ENCODE measurements at regions not wholly inside any gene's neighbourhood (a gene's known extent, or its start where the extent isn't known, plus 50 kb on each side); places are given as distances from the start of the nearest gene placed in this dataset.

DNA sequence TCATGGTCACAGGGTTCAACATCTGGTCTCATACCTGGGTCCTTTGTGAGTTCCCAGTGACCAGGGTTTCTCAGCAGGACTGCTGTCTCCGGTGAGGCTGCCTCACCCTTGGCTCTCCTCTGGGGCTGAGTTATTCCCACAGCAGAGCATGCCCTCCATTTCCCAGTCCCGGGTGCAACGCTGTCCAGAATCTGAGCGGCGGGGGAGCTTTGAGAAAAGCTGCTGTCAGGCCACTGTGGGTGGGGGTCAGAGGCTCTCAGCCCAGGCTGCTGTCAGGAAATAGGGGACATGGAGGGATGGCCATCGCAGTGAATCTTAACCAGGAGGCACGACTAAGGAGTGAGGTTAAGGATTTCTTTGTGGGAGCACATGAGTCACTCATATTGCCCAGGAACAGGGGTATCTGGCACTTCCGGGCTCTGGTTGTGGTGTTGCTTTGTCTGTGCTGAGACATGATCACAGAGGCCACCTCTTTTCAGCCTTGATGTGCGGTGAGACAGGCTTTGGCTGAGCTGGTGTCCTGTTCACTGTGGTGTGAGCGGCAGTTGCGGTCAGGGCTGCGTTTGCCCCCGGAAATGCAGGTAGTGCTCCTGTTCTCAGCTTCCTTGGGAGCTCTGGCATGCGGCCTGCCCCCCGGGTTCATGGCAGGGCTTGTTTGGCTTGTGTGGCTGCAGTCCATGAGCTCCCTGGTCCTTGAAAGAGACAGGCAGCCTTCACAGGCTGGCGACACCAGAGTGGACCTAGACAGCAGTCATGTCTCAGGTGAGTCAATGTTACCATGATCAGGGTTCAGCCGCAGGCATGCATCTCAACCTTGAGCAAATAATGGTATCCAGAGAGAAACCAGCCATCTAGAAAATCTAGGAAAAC lies 310.7 kb upstream of the MYT1L start:
- H3K27ac ChIP-seq = no peak overlapping the region
- DNase-seq (peak in 1 of 2 donors; percentile 33), ATAC-seq (ENCODE audit: low FRiP score in 2 of 2) (no peak)
- no peaks in the 10 kb centered on the region for H3K9me3 ChIP-seq
- TF ChIP-seq, protein P1, sequence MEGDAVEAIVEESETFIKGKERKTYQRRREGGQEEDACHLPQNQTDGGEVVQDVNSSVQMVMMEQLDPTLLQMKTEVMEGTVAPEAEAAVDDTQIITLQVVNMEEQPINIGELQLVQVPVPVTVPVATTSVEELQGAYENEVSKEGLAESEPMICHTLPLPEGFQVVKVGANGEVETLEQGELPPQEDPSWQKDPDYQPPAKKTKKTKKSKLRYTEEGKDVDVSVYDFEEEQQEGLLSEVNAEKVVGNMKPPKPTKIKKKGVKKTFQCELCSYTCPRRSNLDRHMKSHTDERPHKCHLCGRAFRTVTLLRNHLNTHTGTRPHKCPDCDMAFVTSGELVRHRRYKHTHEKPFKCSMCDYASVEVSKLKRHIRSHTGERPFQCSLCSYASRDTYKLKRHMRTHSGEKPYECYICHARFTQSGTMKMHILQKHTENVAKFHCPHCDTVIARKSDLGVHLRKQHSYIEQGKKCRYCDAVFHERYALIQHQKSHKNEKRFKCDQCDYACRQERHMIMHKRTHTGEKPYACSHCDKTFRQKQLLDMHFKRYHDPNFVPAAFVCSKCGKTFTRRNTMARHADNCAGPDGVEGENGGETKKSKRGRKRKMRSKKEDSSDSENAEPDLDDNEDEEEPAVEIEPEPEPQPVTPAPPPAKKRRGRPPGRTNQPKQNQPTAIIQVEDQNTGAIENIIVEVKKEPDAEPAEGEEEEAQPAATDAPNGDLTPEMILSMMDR (IDR thresholded peaks at IDR 0.05) = no peak
- no peak for TF ChIP-seq POLR2A (IDR thresholded peaks at IDR 0.05)
- TF ChIP-seq EP300 (IDR thresholded peaks at IDR 0.05) = no peak
- TF ChIP-seq POLR2AphosphoS5 (IDR thresholded peaks at IDR 0.05) = no peak
- WGBS, 2 donors = 79 to 80% methylated on average over 8 to 17 of the region's 17 CpGs
- no peak overlapping the region for H3K4me3 ChIP-seq
- H3K36me3 ChIP-seq = no peaks in the 10 kb centered on the region
- H3K27me3 ChIP-seq = no peaks in the 10 kb centered on the region
- peaks cover 0 to 5% (median 2%) of the 10 kb centered on the region in 4 donors for H3K4me1 ChIP-seq

DNA sequence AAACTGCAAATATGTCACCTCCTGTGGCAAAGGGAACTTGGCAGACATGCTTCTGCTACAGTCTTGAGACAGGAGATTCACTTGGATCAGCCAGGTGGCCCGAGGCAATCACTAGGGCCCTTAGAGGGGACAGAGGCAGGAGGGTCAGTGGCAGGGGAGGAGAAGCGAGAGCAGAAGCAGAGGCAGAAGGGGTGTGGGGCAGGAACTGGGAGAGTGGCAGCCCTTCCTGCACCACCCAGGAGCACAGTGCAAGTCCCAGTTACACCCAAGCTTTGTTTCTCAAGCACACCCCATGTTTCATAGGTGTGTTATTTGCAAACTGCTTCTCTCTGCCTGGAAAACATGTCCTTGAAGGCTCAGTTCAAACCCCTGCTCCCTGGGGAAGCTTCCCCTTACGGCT lies 309.7 kb upstream of the MYT1L start:
- Histone ChIP-seq H3K27ac (no peak overlapping the region), H3K4me1 (peaks cover 0 to 5% (median 2%) of the 10 kb centered on the region in 4 donors), H3K4me3 (no peak overlapping the region), H3K9me3 (no peaks in the 10 kb centered on the region), H3K27me3 (no peaks in the 10 kb centered on the region), H3K36me3 (no peaks in the 10 kb centered on the region)
- ATAC-seq (ENCODE audit: low FRiP score in 2 of 2) = no peak
- TF ChIP-seq, protein P1 (IDR thresholded peaks at IDR 0.05) = no peak
- no peak for TF ChIP-seq EP300 (IDR thresholded peaks at IDR 0.05)
- TF ChIP-seq POLR2A (IDR thresholded peaks at IDR 0.05) = no peak
- no peak for TF ChIP-seq POLR2AphosphoS5 (IDR thresholded peaks at IDR 0.05)
- WGBS, 2 donors = 54 to 62% methylated on average over 3 of the region's 3 CpGs
- DNase-seq = no peak

DNA sequence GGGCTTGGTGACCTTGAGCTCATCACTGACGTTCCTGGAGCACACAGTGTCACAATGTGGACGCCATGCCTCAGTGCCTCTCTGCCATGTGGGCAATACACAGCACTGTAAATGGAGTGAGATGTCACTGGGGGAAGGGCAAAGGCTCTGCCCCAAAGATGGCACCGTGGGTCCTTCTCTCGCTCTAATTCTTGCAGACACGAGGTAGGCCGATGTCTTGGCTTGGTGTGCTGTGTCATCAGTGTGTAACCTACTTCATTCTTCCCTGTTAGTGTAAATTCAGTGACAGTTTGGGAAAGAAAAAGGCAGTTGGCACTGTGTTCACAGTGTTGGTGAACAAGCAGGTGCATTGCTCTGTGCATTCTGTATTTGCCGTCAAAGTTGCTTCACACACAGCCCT lies 309.3 kb upstream of the MYT1L start:
- ATAC-seq (ENCODE audit: low FRiP score in 2 of 2) = no peak
- no peak overlapping the region for H3K27ac ChIP-seq
- no peak for DNase-seq
- H3K36me3 ChIP-seq = no peaks in the 10 kb centered on the region
- no peaks in the 10 kb centered on the region for H3K9me3 ChIP-seq
- H3K4me1 ChIP-seq = peaks cover 0 to 5% (median 2%) of the 10 kb centered on the region in 4 donors
- WGBS, 2 donors = 87 to 93% methylated on average over 7 of the region's 7 CpGs
- no peak overlapping the region for H3K4me3 ChIP-seq
- no peaks in the 10 kb centered on the region for H3K27me3 ChIP-seq
- no peak for TF ChIP-seq POLR2A (IDR thresholded peaks at IDR 0.05)
- TF ChIP-seq, protein P1 (IDR thresholded peaks at IDR 0.05) = no peak
- no peak for TF ChIP-seq EP300 (IDR thresholded peaks at IDR 0.05)
- no peak for TF ChIP-seq POLR2AphosphoS5 (IDR thresholded peaks at IDR 0.05)

DNA sequence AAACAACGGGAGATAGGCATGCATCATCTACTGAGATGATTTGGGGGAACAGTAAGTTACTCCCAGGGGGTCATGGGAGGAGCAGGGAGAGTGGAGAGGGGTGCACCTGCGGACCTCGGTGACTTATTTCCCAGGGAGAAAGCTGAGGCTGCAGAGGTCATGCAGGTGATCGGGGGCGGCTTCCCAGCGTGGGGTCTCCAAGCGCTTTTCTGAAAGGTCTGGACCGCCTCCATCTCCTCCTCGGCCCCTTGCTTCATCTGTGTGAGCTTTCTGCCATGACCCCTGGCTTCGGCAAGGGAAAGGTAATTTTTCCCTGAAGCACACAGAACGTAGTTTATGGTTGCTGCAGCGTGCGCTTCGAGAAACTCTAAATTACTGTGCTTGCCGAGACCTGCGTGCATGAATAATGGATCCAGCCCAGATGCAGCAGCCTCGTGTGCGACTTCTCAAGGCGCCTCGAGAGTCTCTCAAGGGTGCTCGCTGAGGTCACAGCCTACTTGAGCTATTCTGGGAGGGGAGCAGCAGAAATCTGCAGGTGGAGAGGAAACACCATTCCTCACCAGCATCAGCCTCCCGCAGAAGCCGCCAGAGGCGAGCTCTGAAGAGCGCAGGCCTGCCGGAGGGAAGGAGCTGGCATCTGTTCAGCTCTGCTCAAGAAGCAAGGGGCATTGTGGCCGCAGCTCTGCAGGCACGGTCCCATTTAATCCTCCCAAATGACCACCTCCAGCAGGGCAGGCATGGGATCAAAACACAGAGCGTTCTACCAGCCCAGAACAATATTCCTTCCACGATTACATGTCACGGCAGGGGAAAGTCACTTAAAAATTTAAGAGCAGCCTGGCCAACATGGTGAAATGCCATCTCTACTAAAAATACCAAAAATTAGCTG lies 308.4 kb upstream of the MYT1L start:
- DNase-seq (peak; percentile 42 to 70), ATAC-seq (ENCODE audit: low FRiP score in 2 of 2) (peak in 1 of 2 donors; percentile 76)
- H3K27ac ChIP-seq = no peak overlapping the region
- H3K27me3 ChIP-seq = no peaks in the 10 kb centered on the region
- TF ChIP-seq EP300 (IDR thresholded peaks at IDR 0.05) = no peak
- TF ChIP-seq, protein P1 (IDR thresholded peaks at IDR 0.05) = no peak
- no peak for TF ChIP-seq POLR2AphosphoS5 (IDR thresholded peaks at IDR 0.05)
- no peak for TF ChIP-seq POLR2A (IDR thresholded peaks at IDR 0.05)
- H3K4me3 ChIP-seq = no peak overlapping the region
- H3K4me1 ChIP-seq = peaks cover 0 to 5% (median 2%) of the 10 kb centered on the region in 4 donors
- no peaks in the 10 kb centered on the region for H3K9me3 ChIP-seq
- WGBS, 2 donors = 49 to 66% methylated on average over 12 to 31 of the region's 31 CpGs
- no peaks in the 10 kb centered on the region for H3K36me3 ChIP-seq
